ENCODE measurements at regions not wholly inside any gene's neighbourhood (a gene's known extent, or its start where the extent isn't known, plus 50 kb on each side); places are given as distances from the start of the nearest gene placed in this dataset.
A peak's percentile ranks its signal among the peaks of the same experiment; 100 is the strongest.
"Not testable (repeated sequence)": the region's sequence is repeated elsewhere in the genome, so short reads cannot be mapped to it uniquely, and the experiment has no call there.

DNA sequence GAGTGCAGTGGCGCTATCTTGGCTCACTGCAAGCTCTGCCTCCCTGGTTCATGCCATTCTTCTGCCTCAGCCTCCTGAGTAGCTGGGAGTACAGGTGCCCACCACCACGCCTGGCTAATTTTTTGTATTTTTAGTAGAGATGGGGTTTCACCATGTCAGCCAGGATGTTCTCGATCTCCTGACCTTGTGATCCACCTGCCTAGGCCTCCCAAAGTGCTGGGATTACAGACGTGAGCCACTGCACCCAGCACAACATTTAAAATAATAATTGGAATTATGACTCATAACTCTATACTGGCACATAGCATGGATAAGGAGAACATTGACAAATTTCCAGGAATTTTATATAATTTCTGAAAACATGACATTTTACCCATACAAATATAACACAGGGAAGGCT, 54.2 kb downstream of the DBET start:
- H3K4me3 ChIP-seq; H3K4me1 ChIP-seq; DNase-seq (ENCODE audit: extremely low spot score); intact Hi-C loops (cut with DNase I); H3K27me3 ChIP-seq; H3K36me3 ChIP-seq; H3K9me3 ChIP-seq; H3K27ac ChIP-seq (replicated peaks in 1 of 4): not testable (repeated sequence)
- 54% methylated on average over 4 of the region's 4 CpGs for WGBS

DNA sequence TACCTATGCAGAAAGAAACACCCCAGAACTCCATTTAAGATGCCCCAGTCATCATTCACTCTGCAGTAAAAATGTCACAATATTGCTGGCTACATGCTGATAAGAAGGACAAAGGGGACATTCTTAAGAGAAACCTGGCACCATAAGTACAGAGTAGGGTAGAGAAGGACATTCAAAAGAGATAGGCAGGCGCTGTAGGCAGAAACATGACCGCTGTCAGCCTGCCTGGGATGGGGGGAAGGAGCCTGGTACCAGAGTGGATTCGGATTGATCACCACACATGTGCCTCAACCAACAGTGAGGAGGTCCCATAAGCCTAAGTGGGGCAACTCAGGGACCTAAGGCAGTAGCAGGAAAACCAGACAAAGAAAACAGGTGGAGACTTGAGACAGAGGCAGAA, 54.1 kb upstream of the DUX4 start:
- H3K27ac ChIP-seq (replicated peaks in 1 of 4); intact Hi-C loops (cut with DNase I); H3K4me3 ChIP-seq; H3K27me3 ChIP-seq; DNase-seq (ENCODE audit: extremely low spot score); H3K4me1 ChIP-seq; H3K36me3 ChIP-seq; H3K9me3 ChIP-seq: not testable (repeated sequence)
- 52% methylated on average over 2 of the region's 3 CpGs for WGBS

DNA sequence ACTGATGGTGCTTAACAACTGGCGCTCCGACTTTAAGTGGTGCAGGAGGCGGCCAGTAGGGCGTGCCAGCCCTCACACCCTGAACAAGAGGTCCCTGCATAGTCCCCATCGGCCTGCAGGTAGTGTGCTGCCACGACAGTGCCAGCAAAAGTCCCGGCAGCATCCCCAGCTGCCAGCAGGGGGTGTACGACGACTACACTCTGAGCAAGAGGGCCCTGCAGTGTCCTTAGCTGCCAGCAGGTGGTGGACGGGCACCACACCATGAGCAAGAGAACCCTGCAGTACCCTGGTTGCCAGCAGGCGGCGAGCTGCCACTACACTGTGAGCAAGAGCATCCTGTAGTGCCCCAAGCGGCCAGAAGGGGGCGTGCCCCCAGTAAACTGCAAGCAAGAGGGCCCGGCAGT, 53.5 kb upstream of the DUX4 start:
- H3K9me3 ChIP-seq; H3K27ac ChIP-seq (replicated peaks in 1 of 4); H3K36me3 ChIP-seq; H3K4me1 ChIP-seq; H3K27me3 ChIP-seq; DNase-seq (ENCODE audit: extremely low spot score); intact Hi-C loops (cut with DNase I); H3K4me3 ChIP-seq: not testable (repeated sequence)
- no CpG with 5 or more reads among the region's 15 CpGs for WGBS

DNA sequence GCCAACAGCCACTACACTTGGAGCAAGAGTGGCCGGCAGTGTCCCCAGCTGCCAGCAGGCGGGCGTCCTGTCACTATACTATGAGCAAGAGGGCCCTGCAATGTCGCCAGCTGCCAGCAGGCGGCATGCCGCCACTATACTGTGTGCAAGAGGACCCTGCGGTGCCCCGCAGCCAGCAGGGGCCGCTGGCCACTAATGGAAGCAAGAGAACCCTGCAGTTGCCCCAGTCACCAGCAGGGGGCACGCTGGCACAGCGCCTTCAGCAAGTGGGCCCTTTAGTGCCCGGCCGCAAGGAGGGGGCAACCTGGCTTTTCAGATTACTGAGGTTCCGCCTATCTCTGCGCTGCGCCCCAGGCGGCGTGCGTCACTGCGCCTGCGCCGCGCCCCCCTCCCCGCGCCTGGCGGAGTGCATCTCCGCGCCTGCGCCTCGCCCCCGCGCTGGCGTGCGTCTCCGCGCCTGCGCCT, 53.0 kb upstream of the DUX4 start:
- intact Hi-C loops (cut with DNase I) = not testable (repeated sequence)

DNA sequence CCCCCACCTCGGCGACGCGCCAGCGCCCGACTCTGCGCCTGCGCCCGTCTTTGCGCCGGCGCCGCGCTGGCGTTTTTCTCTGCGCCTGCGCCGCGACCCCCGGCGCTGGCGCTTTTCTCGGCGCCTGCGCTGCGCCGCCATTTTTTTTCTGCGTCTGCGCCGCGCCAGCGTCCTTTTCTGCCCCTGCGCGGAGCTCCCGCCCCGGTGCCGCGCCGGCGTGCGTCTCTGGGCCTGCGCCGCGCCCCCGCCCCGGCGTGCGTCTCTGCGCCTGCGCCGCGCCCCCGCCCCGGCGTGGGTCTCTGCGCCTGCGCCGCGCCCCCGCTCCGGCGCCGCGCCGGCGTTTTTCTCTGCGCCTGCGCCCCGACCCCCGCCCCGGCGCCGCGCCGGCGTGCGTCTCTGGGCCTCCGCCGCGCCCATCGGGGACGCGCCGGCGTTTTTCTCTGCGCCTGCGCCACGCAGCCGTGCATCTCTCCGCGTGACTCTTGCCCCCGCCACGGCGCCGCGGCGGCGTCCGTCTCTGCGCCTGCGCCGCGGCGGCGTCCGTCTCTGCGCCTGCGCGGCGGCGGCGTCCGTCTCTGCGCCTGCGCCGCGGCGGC, 52.4 kb upstream of the DUX4 start:
- intact Hi-C loops (cut with DNase I); DNase-seq (ENCODE audit: extremely low spot score); H3K4me1 ChIP-seq; H3K9me3 ChIP-seq; H3K4me3 ChIP-seq; H3K27ac ChIP-seq (replicated peaks in 1 of 4); H3K36me3 ChIP-seq; H3K27me3 ChIP-seq: not testable (repeated sequence)
- 87% methylated on average over 25 of the region's 118 CpGs for WGBS

More for the DNA sequence above, 53.0 kb upstream of the DUX4 start:
- H3K36me3 ChIP-seq; H3K9me3 ChIP-seq; H3K4me1 ChIP-seq; H3K27me3 ChIP-seq; H3K27ac ChIP-seq (replicated peaks in 1 of 4); DNase-seq (ENCODE audit: extremely low spot score); H3K4me3 ChIP-seq: not testable (repeated sequence)
- no CpG with 5 or more reads among the region's 37 CpGs for WGBS
- TF ChIP-seq, protein P1, sequence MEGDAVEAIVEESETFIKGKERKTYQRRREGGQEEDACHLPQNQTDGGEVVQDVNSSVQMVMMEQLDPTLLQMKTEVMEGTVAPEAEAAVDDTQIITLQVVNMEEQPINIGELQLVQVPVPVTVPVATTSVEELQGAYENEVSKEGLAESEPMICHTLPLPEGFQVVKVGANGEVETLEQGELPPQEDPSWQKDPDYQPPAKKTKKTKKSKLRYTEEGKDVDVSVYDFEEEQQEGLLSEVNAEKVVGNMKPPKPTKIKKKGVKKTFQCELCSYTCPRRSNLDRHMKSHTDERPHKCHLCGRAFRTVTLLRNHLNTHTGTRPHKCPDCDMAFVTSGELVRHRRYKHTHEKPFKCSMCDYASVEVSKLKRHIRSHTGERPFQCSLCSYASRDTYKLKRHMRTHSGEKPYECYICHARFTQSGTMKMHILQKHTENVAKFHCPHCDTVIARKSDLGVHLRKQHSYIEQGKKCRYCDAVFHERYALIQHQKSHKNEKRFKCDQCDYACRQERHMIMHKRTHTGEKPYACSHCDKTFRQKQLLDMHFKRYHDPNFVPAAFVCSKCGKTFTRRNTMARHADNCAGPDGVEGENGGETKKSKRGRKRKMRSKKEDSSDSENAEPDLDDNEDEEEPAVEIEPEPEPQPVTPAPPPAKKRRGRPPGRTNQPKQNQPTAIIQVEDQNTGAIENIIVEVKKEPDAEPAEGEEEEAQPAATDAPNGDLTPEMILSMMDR (IDR thresholded peaks at IDR 0.05) = peak in 1 of 3 experiments; percentile 31

DNA sequence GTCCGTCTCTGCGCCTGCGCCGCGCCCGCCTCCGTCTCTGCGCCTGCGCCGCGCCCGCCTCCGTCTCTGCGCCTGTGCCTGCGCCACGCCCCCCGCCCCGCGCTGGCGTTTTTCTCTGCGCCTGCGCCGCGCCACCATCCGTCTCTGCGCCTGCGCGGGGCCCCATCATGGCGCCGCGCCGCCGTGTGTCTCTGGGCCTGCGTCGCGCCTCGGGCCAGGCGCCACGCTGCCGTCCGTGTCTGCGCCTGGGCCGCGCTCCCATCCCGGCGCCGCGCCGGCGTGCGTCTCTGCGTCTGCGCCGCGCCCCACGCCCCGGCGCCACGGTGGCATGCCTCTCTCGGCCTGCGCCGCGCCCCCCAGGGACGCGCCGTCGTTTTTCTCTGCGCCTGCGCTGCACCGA, 51.8 kb upstream of the DUX4 start:
- intact Hi-C loops (cut with DNase I) = no loop called here
- 81% methylated on average over 55 of the region's 70 CpGs for WGBS
- Histone ChIP-seq H3K27me3 (no peaks in the 10 kb centered on the region), H3K4me1 (no peaks in the 10 kb centered on the region), H3K9me3 (peaks cover 0 to 4% (median 0%) of the 10 kb centered on the region in 4 donors), H3K27ac (replicated peaks in 1 of 4) (no peak overlapping the region), H3K36me3 (no peaks in the 10 kb centered on the region), H3K4me3 (no peak overlapping the region)
- no peak for DNase-seq (ENCODE audit: extremely low spot score)
- TF ChIP-seq, protein P1 (IDR thresholded peaks at IDR 0.05) = no peak
- no peak for TF ChIP-seq POLR2A (IDR thresholded peaks at IDR 0.05; ENCODE audit: low read depth)
- TF ChIP-seq POLR2AphosphoS5 (IDR thresholded peaks at IDR 0.05) = no peak
- no peak for TF ChIP-seq EP300 (IDR thresholded peaks at IDR 0.05)

DNA sequence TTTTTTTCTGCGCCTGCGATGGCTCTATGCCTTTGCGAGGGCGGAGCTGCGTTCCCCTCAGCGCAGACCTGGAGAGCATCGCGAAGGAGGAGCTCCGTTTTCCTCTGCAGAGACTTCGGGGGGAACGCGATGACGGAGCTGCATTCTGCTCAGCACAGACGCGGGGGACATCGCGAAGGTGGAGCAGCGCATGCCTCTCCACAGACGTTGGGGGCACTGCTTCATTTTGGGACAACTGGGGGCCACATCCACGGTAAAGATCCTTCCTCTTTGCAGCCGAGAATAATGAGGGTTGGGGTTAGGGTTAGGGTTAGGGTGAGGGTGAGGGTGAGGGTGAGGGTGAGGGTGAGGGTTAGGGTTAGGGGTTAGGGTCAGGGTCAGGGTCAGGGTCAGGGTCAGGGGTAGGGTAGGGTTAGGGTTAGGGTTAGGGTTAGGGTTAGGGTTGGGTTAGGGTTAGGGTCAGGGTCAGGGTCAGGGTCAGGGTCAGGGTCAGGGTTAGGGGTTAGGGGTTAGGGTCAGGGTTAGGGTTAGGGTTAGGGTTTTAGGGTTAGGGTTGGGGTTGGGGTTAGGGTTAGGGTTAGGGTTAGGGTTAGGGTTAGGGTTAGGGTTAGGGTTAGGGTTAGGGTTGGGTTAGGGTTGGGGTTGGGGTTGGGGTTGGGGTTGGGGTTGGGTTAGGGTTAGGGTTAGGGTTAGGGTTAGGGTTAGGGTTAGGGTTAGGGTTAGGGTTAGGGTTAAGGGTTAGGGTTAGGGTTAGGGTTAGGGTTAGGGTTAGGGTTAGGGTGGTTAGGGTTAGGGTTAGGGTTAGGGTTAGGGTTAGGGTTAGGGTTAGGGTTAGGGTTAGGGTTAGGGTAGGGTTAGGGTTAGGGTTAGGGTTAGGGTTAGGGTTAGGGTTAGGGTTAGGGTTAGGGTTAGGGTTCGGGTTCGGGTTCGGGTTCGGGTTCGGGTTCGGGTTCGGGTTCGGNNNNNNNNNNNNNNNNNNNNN, 51.1 kb upstream of the DUX4 start:
- DNase-seq (ENCODE audit: extremely low spot score); H3K4me3 ChIP-seq; H3K27me3 ChIP-seq; H3K36me3 ChIP-seq; H3K27ac ChIP-seq (replicated peaks in 1 of 4); H3K9me3 ChIP-seq; intact Hi-C loops (cut with DNase I); H3K4me1 ChIP-seq: not testable (repeated sequence)
- 88% methylated on average over 7 of the region's 29 CpGs for WGBS
